Hypothalamus (tissue), 51 donors: ENCODE measurements at regions not wholly inside any gene's neighbourhood (a gene's known extent, or its start where the extent isn't known, plus 50 kb on each side); places are given as distances from the start of the nearest gene placed in this dataset.

Experiments
- DNase-seq, 51 donors: peaks; one replicate each; lab custom pipeline; 2025; lab: John Stamatoyannopoulos, UW

DNA sequence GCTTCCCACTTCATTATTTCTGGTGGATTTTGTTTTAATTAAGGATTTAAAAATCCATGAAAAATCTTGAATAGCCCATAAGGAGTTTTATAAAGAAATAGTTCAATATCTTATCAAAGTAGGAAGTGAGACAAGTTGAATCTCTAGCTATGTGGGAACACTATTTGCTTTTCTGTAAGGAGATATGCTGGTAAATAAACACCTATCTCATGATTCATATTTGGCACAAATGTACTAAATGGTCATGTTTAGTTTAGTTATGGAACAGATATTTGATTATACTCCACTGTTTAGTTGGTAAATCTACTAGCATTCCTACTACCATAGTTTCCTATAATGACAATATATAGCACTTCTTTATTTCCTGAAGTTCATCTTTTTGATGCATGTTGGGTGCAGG, 239.9 kb upstream of the CEP162 start:
- DNase-seq: no peak

DNA sequence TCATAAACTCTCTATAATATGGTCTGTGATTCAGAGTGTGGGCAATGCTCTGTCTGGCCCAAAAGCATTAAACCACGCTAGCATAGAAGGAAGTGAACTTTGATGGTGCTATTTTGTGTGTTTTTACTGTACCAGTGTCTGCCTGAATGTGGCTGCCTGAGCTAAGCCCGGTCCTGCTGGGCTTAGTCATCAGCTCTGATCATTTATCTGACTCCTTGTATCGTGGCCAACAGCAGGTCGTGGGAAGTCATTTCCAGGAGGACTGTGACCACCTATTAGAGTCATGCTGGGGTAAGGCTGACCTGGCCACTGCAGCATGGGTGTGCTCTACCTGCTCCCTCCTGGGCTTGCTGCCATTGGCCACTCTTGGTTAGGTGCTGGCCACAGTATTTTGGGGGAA, 239.1 kb upstream of the CEP162 start:
- no peak for DNase-seq

DNA sequence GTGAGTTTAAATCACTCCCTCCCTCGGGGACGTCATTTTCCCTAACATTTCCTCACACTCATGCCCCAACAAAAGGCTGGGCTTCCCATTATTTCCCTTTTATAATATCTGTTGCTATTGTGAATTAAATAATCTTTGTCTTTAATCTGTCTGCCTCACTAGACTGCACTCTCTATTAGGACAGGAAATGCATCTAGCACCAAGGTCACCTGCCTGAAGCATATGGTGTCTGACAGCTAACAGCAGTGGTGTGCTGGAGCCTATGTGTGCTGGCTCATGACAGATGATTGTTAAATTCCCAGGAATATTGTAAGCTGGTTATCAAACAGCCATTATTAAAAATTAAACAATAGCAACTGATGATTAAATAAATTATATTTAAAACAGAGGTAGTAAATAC, 237.0 kb upstream of the CEP162 start:
- DNase-seq: no peak

DNA sequence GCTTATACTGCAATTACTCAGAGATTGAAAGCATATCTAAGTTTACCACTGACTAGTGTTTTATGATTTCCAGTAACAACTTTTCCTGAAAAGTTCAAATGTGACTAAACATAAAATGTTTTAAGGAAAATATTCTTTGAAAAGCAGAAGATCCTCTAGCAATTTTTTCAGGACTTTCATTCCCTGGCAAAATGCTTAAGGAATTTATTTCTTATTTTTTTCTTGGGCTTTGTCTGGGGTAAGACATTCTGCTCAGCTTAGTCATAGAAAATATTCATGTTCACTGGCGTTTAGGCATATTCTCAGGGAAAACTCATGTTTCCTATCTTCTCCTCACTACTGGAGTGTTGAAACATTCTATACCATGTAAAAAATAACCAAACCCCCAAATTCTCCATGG, 235.3 kb upstream of the CEP162 start:
- no peak for DNase-seq

DNA sequence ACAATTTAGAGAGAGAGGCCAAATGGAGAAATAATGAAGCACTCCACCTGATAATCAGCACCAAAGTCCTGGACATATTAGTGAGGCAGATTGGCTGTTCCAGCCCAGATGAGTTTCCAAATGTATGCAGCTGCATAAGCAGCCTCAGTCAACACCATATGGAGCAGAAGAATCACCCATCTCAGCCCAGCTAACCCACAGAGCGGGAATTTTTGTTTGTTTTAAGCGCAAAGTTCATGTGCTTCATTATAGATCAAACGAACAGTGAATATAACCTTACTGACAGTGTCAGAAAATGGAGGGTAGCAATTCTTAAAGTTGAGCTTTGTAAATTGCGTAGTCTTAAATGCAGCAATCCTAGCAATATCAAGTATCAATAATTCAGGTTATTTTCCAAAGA, 234.0 kb upstream of the CEP162 start:
- no peak for DNase-seq

DNA sequence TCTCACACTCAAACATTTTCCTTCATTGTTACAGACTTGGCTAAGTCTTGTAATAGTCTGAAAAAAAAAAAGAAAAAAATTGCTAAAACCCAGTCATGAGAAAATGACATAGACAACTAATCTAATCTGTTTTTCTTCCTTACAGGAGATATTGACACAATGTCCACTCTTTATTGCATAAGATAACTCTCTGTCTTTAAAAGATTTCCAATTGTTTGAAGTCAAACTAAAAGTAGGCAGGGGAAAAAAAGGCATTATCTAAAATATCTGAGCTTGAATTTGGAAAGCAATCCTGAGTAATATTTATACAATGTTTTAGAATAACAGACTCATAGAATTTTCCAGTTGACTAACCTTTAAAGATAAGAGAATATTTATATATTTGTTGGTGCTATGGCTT, 233.0 kb upstream of the CEP162 start:
- DNase-seq: no peak

DNA sequence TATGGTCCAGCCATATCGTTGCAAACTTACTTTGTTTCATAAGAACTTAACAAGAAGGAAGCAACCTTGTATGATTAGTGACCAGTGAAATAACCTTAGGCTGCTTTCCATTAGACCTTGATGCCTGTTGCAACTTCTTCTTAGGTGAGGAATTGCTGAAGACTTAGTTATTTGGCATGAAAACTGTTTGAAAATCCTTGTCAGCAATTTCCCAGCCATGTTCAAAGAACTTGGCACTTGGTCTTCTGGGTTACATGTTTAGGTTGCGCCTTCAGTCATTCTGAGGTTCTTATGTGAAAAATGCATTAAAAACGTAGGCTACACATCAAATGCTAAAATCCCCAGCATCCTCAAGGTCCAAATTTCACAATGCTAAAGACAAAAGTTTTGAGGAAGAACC, 232.0 kb upstream of the CEP162 start:
- no peak for DNase-seq

DNA sequence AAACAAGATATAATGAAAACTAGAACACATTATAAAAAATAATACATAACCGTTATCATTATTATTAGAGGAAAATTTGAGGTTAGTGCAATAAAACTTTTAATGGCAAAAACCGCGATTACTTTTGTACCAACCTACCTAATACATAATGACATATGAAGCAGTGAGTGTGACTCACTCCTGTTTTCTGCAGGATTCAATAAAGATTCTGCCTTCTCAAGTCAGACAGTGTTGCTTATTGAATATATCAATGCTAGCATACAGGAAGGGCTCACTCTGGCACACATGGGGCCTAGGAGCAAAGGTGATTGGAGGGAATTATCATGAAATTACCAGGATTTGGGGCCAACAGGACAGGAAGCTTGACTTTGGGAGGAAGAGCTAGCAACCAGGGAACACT, 230.8 kb upstream of the CEP162 start:
- no peak for DNase-seq

DNA sequence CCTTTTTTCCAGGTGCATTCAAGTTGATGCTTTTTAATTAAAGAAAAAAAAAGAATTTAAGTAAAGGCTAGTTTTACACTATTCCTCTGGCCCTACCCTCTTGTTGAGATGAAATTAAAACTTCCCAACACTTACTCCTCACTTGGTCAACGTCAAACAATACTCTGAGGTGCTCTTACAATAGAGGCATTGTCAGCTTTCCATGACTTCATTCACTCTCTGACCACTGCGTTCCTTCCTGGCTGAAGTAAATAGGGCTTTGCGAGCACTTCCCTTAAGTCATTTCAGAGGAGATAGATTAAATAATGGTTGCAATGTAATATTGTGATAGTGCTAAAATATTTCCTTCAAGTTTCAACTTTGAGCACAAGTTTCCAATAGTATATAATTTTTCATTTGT, 229.8 kb upstream of the CEP162 start:
- no peak for DNase-seq

DNA sequence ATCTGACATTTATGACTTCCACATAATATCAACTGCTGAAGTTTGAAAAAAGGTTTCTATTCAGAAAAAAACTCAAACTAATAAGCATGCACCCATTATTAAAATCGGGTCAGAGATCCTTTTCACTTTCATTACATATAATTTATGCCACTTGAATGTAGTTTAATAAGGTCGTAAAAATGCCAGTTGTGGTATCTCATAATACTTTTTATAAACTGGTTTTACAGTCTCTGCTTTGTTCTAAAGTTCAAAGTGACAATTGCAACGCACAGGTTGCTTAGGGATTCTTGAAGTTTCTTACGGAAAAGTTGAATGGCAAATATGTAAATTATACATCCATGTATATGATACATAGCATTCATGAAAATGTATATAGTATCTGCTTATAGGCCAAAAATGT, 229.4 kb upstream of the CEP162 start:
- DNase-seq: no peak

DNA sequence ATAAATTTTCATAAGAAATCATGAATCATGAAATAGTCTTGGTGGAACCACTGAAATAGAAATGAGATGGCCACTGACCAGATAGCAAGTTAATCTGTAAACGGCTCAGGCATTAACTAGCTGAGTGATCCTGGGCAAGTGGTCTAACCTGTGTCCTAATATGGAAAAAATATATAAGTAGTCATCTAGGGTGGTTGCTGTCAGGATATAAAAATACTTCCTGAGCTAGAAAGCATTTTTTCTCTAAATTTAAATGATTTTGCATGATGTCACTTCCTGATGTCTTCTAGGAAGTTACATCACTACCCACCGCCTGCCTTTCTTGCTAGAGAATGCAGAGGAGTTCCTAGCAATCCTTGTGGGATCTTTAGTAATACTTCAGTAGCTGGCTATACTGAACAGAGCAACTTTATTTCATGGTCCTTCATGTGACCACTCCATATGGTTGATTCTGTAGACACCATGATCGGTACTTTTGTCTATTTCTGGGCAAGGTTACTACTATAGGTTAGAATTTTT, 228.1 kb upstream of the CEP162 start:
- no peak for DNase-seq

DNA sequence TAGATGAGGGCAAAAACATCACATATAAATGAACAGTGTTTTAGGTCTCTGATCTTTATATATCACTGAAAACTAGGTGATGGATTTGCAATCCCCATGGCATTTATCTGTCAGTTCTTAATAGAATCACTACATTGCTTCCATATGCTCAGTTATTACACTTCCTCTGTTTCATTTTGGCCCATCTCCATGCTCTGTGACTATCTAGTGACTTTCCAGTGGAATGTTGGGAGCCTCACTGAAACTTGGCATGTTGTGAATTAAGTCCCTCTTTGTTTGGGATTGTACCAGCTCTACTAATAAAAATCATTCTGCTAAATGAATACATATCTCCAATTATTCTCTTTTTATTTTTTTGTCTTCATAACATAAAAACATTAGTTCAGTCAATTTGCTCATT, 226.1 kb upstream of the CEP162 start:
- DNase-seq: no peak

DNA sequence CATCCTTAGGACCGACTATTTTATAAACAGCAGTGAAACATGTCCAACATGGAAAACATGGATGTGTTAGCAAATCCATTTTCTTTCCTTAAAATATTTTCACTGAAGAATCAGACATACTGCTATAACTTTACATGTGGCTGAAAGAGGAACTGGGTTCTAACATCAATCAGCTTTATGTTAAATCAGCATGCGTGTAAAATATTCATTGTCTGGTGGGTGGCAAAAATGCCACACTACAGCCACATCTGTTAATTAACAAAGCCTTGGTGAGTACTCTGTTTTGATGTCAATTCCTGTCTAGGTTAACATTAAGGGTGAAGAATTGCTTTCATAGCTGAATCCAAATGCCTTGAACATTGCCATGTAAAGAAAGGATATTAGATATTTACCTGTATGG, 222.6 kb upstream of the CEP162 start:
- no peak for DNase-seq

DNA sequence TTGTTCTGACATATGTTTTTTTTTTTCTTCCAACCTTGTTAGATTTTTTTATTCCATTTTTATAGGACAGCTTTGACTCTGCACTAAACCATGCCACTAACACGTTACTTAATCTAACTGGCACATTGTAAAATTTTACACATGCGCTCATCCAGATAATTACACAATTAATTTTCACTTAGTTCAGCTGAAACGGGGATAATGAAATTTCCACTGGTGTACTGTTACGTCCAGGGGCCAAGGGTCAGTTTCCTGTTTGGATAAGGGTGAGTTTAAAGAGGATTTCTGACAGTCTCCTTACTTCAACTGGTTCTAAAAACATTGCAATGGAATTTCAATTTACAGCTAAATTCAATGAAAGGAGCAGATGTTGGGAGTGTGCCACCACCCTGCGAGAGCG, 221.8 kb upstream of the CEP162 start:
- DNase-seq: no peak

DNA sequence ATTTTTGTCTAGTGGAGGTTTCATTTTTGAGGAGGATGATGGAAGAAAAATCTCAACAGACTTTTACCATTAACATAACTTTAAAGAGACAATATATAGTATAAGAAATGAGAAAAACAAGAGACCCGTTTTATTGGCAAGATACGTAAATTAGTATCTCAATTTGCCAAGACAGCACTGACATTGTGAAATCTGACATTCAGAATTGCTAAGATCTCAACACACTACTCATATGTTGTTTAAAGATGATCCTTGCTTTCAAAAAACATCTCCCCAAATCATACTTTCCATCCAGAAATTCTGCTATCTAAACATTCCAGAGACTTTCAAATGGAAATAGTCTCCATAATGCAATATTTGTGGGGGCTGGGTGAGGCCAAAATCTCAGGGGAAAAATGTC, 220.9 kb upstream of the CEP162 start:
- no peak for DNase-seq

DNA sequence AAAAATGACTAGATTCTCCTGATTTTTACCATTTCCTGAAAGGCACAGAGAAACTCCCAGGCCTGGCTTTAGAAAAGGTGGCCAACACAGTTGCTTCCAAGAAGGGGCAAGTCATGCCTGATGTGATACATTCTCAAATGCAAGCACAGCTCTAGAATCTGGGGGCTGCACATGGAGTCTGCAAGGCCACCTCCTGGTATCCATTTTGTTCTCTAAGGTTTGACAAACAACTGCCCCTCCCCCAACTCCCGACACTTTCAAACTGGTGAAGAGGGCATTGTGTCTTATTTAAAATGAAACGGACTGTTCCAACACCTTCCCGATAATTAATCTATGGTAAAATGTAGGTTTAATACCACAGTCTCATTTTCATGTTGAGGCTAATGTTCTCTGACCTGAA, 220.2 kb upstream of the CEP162 start:
- DNase-seq: no peak

DNA sequence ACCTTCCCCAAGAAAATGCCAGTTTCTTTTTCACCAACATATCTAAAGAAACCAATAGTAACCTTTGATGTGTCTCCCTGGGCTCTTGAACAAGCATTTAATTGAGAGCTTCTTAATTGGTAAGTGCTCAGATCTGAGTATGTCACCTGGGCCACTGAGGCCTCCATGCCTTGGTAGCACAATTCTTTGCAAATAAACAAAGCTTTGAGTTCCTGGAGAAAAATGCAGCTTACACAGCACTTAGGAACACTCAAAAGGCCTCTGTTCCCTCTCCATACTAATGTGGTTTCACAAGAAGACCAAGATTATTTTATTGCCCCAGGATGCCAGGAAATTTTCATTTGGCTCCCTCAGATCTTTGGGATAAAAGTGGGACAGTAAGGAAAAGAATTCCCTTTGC, 217.6 kb upstream of the CEP162 start:
- DNase-seq: no peak

DNA sequence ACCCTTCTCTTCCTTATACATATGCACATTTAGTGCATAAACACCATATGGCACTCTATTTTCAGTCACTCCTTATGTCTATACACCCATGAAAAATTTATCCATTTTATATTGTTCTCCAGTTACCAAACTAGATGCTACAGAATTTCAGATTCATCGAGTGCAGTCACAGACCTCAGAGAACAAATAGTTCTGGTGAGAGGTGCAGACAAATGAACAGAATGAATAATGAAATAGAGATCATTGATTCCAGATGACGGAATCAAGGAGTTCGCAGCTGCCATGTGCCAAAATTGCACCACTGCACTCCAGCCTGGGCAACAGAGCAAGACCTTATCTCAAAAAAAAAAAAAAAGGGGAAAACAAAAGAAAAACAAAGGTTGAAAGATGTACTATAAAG, 214.8 kb upstream of the CEP162 start:
- DNase-seq: no peak

DNA sequence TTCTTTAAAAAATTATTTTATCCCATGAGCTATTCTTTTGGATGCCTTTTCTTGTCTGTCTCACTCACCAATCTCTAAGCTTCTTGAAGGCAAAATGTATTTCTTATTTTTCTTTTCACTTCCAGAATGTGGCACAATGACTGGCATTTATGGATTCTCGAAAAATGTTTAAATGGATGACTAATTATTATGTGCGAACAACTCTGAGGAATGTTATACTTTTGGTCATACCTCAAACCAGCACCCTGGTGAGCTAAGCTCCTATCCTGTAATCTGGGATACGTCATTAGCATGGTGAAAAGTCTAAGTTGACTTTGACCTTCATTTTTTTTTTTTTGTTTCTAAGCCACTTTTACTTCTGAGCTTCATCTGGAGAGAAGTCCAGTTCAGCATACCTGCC, 214.0 kb upstream of the CEP162 start:
- no peak for DNase-seq

DNA sequence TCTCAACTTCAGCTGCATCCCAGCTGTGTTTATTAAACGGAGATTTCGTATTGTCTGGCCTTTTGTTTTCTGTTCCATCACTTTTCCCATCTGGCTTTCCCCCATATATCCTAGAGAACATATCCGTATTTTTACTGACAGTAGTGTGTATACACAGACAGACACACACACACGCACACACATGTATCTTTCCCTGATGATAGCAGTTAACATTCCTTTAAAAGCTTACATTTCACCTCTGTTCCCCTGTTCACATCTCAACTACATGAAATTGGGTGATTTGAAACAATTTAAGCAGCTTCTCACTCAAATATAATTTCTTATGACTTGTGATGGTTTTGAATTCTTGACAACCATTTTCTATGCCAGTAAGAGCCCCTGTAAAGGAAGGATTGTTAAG, 207.1 kb upstream of the CEP162 start:
- DNase-seq: no peak

DNA sequence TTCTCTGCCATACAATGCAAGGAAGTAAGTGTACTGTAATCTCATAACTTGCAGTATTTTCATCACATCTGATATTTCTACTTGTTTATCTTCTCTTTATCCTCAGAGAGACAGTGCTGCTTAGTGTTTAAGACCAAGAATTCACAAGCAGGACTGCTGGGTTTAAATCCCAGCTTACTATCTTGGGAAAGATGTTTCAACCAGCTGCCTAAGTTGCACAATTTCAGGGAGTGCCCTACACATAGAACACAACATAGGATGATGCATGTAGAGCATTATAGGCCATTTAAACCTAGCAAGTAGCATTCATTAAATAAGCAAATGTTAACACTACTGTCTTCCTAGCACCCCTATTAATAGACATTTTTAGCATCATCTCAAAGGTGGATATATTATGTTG, 205.2 kb upstream of the CEP162 start:
- no peak for DNase-seq

DNA sequence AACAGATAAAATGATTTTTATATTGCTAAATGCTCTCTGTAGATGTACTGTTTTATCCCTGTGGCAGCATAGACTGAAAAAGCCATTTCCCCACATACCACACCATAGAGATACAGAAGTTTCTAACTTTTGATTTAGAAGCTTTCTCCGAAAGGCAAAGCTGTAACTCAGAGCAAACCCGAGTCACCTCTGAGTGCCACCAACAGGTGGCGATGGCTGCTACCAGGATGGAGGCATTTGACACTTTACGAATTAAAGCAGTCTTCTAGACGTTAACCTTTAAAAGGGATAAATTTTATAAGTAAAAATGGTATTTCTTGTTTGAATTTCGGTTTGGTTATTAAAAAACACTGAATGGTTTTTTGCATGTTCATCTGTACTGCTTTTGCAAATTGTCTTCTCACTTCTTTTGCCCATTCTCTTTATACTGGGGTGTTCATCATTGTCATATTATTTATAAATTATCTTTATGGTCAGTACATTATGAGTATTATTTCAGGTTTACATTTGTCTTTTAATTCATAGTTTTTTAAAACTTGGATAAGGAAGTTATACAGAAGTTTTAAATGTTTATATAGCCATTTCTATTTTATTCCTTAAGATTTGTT, 201.0 kb upstream of the CEP162 start:
- DNase-seq: peak in 11 of 51 donors; percentile 1 to 24 (median 8)

DNA sequence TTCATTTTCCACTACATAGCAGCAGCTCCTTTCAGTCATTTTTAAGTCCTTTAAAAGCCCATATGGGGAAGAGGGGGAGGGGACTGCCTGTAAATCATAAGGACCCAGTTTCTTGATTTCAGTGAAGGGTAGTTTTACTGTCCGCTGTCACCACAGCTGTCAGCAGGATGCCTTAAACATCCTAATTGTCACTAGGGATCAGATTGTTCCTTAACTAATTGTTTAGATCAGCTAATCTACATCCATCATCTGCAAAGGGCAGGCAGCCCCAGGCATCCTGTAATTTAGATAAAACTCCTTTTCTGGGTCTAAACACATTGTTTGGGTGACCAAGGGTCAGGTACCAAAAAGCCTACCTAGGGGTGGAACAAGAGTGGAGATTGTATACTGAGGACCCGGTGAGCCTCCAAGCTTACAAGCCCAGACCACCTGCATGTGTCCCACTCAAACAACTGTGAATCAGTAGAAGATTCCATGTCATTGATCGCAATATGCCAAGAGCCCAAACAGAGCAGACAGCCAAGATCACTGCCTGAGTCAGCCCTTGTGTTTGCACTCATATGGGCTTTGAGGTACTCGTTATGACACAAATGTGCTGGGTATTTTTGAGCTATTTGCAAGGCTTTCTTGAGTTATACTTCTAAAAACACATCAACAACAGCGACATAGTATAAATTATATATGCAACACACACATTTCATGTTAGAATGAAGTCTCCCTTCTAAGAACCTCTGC, 198.7 kb upstream of the CEP162 start:
- DNase-seq: no peak
